ENCODE measurements at regions not wholly inside any gene's neighbourhood (a gene's known extent, or its start where the extent isn't known, plus 50 kb on each side); places are given as distances from the start of the nearest gene placed in this dataset.
"Not testable (repeated sequence)": the region's sequence is repeated elsewhere in the genome, so short reads cannot be mapped to it uniquely, and the experiment has no call there.

DNA sequence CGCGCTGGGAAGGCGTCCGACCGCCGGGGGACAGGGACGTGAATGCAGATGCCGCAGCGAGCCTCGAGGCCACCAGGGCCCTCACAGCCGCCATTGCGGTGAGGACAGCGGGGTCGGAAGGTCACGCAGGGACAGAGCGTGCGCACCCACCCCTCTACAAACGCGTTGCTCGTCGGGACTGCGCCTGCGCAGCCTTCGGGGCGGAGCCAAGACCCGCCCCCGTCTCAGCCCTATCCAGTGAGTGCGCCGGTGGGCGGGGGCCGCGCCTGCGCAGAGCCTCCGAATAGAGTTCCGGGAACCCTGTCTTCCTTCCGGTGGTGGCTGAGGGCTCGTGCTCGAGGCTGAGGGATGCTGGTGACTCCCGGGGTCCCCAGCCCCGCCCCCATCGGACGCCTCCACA, 5393.1 kb upstream of the TPTE start:
- DNase-seq (ENCODE audit: low spot score) = peak; percentile 96

DNA sequence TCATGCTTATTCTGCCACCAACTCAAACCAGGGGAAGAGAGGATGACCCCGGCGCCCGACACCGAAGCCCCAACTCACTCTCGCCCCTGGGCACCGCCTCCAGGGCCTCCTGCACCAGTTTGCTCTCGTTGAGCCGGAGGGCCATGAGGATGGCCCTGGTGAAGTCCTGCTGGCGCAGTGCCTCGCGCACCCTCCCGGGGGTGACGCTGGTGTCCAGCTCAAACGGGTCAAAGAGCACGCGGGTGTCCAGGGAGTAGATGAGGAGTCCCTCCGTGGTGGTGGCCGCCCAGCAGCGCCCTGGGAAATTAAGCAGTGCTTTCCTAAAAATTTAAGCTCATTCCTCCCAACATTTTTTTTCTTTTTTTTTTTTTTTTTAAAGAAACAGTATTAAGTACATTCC, 5387.6 kb upstream of the TPTE start:
- DNase-seq (ENCODE audit: low spot score) = not testable (repeated sequence)

DNA sequence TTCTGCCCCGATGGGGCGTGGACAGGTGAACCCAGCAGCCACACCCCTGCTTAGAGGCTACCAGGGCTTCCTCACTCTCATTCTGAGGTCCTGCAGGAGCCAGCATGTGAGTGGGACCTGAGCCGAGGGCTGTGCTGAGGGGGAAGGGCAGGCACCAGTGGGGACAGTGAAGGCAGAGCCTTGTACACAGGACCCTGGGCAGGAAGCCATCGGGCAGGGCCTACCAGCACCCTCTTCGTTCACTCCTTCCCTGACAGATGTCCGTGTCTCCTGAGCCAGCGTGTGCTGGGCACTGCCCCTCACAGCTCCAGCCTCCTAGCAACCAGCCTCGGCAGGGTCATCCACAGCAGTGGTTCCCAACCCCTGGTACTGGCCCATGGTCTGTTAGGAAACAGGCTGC, 5385.0 kb upstream of the TPTE start:
- not testable (repeated sequence) for DNase-seq (ENCODE audit: low spot score)

- not testable (repeated sequence) for DNase-seq (ENCODE audit: low spot score)
These were observed 5384.4 kb upstream of the TPTE start for GRCh38 chr21:5137006-5137405.

DNA sequence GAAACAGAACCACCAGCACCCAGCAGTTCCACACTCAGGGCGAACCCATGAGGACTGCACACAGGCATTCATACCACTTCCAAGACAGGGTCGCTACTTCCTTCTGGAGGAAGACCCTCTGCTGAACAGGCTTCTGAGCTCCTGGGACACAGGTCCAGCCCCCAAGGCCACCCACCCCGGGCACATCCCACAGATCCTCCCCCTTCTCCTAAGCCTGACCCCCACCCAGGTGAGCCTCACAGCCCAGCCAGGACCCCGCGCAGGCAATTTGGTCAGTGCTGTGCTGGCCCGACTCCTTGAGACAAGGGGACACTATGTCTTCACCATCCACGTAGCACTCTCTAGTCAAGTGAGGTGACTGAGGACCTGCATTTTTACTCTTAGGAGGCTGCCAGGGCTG, 5382.7 kb upstream of the TPTE start:
- not testable (repeated sequence) for DNase-seq (ENCODE audit: low spot score)

DNA sequence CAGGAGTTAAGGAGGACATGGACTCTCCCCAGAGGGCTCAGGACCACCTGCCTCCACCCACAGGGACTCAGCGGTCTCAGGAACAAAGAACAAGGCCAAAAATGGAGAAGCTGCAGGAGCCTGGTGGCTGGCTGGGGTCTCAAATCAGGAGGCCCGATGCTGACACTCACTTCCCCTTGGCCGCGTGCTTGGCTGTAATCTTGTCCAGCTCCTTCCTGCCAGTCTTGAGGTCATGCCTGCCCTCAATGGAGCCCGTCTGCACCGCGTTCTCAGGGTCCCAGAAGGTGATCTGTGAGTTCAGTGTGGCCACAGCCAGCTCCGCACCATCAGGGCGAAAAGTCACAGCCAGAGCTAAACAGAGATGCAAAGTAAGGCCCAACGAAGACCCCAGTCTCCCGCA, 5381.9 kb upstream of the TPTE start:
- DNase-seq (ENCODE audit: low spot score) = not testable (repeated sequence)

GRCh38 chr21:5143011-5143410, 5378.4 kb upstream of the TPTE start:
- DNase-seq (ENCODE audit: low spot score) = not testable (repeated sequence)

- DNase-seq (ENCODE audit: low spot score) = not testable (repeated sequence)
These were observed 5376.7 kb upstream of the TPTE start for GRCh38 chr21:5144731-5145130.

DNA sequence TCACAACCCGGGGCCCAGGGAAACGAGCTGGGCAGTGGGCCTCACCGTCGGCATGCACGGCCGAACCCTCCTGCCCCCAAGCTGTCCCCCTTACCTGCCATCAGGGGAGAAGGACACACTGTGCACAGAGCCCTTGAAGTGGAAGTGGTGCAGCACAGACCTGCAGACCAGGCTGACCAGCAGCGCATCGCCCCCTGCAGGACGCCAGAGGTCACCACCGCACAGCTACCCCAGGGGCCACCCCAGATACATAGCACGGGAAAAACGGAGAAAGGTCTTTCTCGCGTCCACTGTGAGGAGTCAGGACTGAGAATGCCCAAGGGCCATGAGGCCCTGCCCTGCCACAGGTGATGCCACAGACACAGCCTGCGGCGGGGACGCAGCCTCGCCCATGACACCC, 5373.7 kb upstream of the TPTE start:
- DNase-seq (ENCODE audit: low spot score) = not testable (repeated sequence)

- not testable (repeated sequence) for DNase-seq (ENCODE audit: low spot score)
These were observed 5372.2 kb upstream of the TPTE start for GRCh38 chr21:5149222-5149621.

DNA sequence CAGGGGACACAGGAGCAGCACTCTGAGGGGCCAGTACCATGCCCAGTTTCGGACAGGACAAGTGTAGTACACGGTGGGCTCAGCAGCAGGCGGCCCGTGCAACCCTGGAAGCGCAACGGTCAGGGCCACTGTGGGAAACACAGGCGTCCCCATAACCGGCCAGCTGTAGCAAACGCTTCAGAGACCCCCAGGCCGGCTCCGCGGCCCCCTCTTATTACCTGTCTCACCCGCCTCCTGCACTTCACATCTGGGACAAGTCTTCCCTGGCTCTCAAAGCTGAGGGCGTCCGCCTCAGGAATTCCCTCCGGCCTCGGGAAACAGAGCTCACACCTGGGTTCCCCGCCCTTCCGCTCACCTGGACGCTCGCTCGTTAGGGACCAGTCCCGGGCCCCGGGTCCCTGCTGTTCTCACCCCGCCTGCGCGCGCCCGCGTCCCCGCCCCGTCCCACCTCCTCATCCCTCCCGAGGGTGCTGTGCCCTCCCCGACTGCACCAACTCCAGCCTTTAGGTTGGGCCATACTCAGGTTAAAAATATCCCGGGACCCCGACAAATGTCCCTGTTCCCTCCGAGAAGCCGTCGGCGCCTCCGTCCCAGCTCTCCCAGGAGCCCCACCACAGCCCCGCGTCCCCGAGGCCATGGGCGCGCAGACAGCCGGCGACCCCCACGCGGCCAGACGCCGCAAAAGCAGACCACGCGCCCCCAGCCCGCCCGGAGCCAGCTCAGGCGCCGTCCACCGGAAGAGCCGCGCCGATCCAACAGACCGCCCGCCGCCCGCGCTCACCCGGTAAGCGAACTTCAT, 5367.3 kb upstream of the TPTE start:
- DNase-seq (ENCODE audit: low spot score) = not testable (repeated sequence)

DNA sequence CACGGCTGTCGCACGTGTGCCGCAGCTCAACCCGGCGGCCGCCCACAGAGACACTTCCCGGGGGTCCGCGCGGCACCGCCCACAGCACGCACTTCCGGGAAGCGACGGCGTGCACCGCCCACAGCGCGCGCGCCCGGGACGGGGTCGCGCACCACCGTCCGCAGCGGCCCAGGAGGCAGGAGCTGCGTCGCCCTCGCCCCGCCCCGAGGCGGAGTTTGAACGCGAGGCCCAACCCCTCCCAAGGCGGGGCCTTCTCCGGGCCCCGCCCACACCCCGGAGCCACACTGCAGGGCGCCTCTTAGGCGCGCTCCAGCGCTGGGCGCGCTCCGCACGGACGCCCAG, 5366.8 kb upstream of the TPTE start:
- peak; percentile 82 for DNase-seq (ENCODE audit: low spot score)

DNA sequence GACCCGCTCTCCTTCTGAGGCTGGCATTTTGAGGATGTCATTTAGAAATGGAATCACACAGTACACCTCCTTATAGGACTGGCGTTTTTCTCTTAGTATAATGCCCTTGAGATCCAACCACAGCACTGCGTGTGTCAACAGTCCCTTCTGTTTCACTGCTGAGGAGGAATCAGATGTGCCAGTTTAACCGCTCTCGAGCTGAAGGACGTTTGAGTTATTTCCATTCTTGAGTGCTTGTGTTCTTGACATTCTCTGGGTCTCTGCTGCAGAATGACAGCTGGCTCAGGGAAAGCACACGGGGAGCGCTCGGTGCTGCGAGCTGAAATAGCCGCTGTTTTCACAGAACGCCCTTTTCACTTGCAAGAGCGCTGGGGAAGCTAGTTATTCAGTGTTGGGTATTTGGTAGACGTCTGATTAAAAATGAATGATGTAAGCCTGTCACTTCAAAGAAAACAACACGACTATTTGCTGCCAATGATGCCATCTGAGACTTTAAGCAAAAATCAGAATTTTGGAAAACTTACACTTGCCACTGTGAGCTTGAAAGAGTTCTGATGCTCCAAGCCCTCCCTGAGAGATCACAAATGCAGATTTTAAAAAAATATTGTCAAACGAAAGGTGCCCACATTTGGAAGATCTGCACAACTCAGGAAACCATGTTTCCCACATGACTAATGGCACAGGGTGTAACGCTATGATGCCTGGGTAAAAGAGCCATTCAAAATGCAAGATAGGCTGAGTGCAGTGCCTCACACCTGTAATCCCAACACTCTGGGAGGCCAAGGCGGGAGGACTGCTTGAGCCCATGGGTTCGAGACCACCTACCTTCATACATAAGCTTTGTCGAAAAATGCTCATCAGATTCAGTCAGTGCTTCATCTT, 5358.4 kb upstream of the TPTE start:
- not testable (repeated sequence) for DNase-seq (ENCODE audit: low spot score)

DNA sequence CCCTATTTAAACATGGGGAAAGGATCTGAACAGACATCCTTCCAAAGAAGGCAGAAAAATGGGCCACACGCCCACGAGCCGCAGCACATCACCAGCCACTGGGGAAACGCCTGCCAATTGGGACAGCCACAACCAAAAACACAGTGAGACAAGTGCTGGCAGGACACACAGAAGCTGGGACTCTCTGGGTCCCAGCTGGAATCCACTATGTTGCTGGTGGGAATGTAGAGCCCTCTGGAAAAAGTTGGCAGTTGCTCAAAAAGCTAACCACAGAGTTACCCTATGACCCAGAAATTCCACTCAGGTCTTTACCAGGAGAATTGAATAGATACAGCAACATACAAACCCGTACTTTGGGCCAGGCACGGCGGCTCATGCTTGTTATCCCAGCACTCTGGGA, 5355.6 kb upstream of the TPTE start:
- DNase-seq (ENCODE audit: low spot score) = not testable (repeated sequence)
